ENCODE measurements at regions not wholly inside any gene's neighbourhood (a gene's known extent, or its start where the extent isn't known, plus 50 kb on each side); places are given as distances from the start of the nearest gene placed in this dataset.

GRCh38 chr22:48802576-48802975 lies 1025.1 kb downstream of the BRD1 start:
- H3K27ac ChIP-seq = no peak overlapping the region
- TF ChIP-seq CTCF (IDR thresholded peaks at IDR 0.05) = no peak
- no peak for TF ChIP-seq ZFX (IDR thresholded peaks at IDR 0.05; ENCODE audit: borderline replicate concordance)

- TF ChIP-seq ZFX (IDR thresholded peaks at IDR 0.05; ENCODE audit: borderline replicate concordance) (no peak), CTCF (IDR thresholded peaks at IDR 0.05) (no peak)
Measured at GRCh38 chr22:48800886-48801607, 1026.6 kb downstream of the BRD1 start.

GRCh38 chr22:48800036-48800885 lies 1027.4 kb downstream of the BRD1 start:
- TF ChIP-seq CTCF (IDR thresholded peaks at IDR 0.05) (no peak), ZFX (IDR thresholded peaks at IDR 0.05; ENCODE audit: borderline replicate concordance) (no peak)

More at GRCh38 chr22:48800886-48801607, 1026.6 kb downstream of the BRD1 start:
- no peak overlapping the region for H3K27ac ChIP-seq

GRCh38 chr22:48799227-48799970 lies 1028.3 kb downstream of the BRD1 start:
- no peak overlapping the region for H3K27ac ChIP-seq
- TF ChIP-seq CTCF (IDR thresholded peaks at IDR 0.05) = no peak
- no peak for TF ChIP-seq ZFX (IDR thresholded peaks at IDR 0.05; ENCODE audit: borderline replicate concordance)

More at GRCh38 chr22:48800036-48800885, 1027.4 kb downstream of the BRD1 start:
- H3K27ac ChIP-seq = no peak overlapping the region

GRCh38 chr22:48798281-48799226 lies 1029.1 kb downstream of the BRD1 start:
- H3K27ac ChIP-seq = no peak overlapping the region
- no peak for TF ChIP-seq ZFX (IDR thresholded peaks at IDR 0.05; ENCODE audit: borderline replicate concordance)
- TF ChIP-seq CTCF (IDR thresholded peaks at IDR 0.05) = no peak

GRCh38 chr22:48797731-48798130 lies 1029.9 kb downstream of the BRD1 start:
- TF ChIP-seq CTCF (IDR thresholded peaks at IDR 0.05) (no peak), ZFX (IDR thresholded peaks at IDR 0.05; ENCODE audit: borderline replicate concordance) (no peak)
- H3K27ac ChIP-seq = no peak overlapping the region
